ENCODE measurements at regions not wholly inside any gene's neighbourhood (a gene's known extent, or its start where the extent isn't known, plus 50 kb on each side); places are given as distances from the start of the nearest gene placed in this dataset.

DNA sequence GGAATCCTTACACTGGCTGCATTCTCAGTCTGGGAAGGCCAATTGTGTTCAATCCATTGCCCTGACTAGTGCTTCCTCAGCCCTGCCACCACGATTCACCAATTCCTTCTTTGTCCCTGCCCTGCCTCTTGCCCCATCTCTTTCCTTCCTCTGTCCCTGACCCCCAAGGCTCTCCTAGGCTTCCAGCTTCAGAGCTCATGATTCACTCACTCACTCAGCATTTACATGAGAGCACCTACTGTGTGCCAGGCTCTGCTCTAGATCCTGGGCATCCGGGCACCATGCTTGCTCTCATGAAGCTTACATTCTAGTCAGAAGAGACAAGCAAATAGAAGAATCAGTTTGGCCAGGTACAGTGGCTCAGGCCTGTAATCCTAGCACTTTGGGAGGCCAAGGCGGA is 489.5 kb upstream of the JARID2 start:
- ATAC-seq = no peak
- TF ChIP-seq CREB5 (CRISPR knock-in tag; IDR thresholded peaks at IDR 0.05; ENCODE audit: low read depth) = no peak
- no peak for TF ChIP-seq ZC3H10 (CRISPR knock-in tag; IDR thresholded peaks at IDR 0.05)
- TF ChIP-seq GLIS3 (CRISPR knock-in tag; IDR thresholded peaks at IDR 0.05) = no peak
- no peak for TF ChIP-seq PPARA (CRISPR knock-in tag; IDR thresholded peaks at IDR 0.05; ENCODE audit: borderline replicate concordance)
- TF ChIP-seq ISL1 (CRISPR knock-in tag; IDR thresholded peaks at IDR 0.05) = no peak
- TF ChIP-seq PATZ1 (CRISPR knock-in tag; IDR thresholded peaks at IDR 0.05; ENCODE audit: borderline replicate concordance) = no peak
- TF ChIP-seq ZFP30 (CRISPR knock-in tag; IDR thresholded peaks at IDR 0.05) = no peak
- TF ChIP-seq CSDC2 (CRISPR knock-in tag; IDR thresholded peaks at IDR 0.05) = no peak
- TF ChIP-seq TOX (CRISPR knock-in tag; IDR thresholded peaks at IDR 0.05; ENCODE audit: borderline replicate concordance) = no peak
- no peak for TF ChIP-seq BACH2 (CRISPR knock-in tag; IDR thresholded peaks at IDR 0.05; ENCODE audit: borderline replicate concordance)
- TF ChIP-seq, protein P1, sequence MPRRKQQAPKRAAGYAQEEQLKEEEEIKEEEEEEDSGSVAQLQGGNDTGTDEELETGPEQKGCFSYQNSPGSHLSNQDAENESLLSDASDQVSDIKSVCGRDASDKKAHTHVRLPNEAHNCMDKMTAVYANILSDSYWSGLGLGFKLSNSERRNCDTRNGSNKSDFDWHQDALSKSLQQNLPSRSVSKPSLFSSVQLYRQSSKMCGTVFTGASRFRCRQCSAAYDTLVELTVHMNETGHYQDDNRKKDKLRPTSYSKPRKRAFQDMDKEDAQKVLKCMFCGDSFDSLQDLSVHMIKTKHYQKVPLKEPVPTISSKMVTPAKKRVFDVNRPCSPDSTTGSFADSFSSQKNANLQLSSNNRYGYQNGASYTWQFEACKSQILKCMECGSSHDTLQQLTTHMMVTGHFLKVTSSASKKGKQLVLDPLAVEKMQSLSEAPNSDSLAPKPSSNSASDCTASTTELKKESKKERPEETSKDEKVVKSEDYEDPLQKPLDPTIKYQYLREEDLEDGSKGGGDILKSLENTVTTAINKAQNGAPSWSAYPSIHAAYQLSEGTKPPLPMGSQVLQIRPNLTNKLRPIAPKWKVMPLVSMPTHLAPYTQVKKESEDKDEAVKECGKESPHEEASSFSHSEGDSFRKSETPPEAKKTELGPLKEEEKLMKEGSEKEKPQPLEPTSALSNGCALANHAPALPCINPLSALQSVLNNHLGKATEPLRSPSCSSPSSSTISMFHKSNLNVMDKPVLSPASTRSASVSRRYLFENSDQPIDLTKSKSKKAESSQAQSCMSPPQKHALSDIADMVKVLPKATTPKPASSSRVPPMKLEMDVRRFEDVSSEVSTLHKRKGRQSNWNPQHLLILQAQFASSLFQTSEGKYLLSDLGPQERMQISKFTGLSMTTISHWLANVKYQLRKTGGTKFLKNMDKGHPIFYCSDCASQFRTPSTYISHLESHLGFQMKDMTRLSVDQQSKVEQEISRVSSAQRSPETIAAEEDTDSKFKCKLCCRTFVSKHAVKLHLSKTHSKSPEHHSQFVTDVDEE (CRISPR knock-in tag; IDR thresholded peaks at IDR 0.05) = no peak
- TF ChIP-seq ZNF565 (CRISPR knock-in tag; conservative IDR thresholded peaks at IDR 0.05; ENCODE audit: low read depth) = no peak
- no peak for TF ChIP-seq ESRRG (CRISPR knock-in tag; IDR thresholded peaks at IDR 0.05)
- TF ChIP-seq OSR1 (CRISPR knock-in tag; IDR thresholded peaks at IDR 0.05) = no peak

DNA sequence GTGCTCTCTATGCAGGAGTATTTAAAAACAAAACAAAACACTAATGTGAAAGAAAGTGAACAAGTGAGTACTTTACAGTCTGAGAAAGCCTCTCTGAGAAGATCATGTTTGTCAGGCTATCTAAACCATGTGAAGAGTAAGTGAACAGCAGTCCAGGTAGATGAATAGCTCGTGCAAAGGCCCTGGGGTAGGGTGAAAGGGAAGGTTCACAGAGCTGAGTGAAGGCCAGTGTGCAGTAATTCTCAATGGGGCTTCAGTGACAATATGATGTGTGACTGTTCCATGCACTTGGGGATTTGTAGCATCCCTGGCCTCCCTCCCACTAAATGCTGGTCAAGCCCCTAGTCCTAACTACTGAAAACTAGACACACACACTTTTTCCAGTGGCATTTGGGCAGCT is 488.9 kb upstream of the JARID2 start:
- TF ChIP-seq CSRNP3 (CRISPR knock-in tag; IDR thresholded peaks at IDR 0.05) (no peak), ZFP30 (CRISPR knock-in tag; IDR thresholded peaks at IDR 0.05) (no peak), ZC3H10 (CRISPR knock-in tag; IDR thresholded peaks at IDR 0.05) (no peak), ZNF70 (CRISPR knock-in tag; IDR thresholded peaks at IDR 0.05) (no peak)
- TF ChIP-seq, protein P1 (CRISPR knock-in tag; IDR thresholded peaks at IDR 0.05) = no peak
- no peak for ATAC-seq

DNA sequence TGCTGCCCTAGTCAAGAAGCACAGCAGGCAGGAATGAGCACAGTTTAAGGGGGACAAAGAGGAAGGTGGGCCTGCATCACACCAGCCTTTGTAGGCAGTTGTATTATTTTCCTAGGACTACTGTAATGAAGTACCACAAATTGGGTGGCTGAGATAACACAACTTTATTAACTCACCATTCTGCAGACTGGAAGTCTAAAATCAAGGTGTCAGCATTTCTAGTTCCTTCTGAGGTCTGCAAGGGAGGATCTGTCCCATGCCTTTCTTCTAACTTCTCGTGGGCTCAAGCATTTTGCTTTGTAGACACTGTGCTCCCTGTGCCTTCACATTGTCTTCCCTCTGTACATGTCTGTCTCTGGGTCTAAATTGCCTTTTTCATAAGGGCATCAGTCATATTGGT is 488.5 kb upstream of the JARID2 start:
- ATAC-seq = no peak
- no peak for TF ChIP-seq ZFP3 (CRISPR knock-in tag; IDR thresholded peaks at IDR 0.05)
- no peak for TF ChIP-seq CREB5 (CRISPR knock-in tag; IDR thresholded peaks at IDR 0.05; ENCODE audit: low read depth)
- no peak for TF ChIP-seq ZNF70 (CRISPR knock-in tag; IDR thresholded peaks at IDR 0.05)
- TF ChIP-seq, protein P1 (CRISPR knock-in tag; IDR thresholded peaks at IDR 0.05) = no peak
- TF ChIP-seq ZC3H10 (CRISPR knock-in tag; IDR thresholded peaks at IDR 0.05) = no peak
- no peak for TF ChIP-seq OSR1 (CRISPR knock-in tag; IDR thresholded peaks at IDR 0.05)
- TF ChIP-seq TOX (CRISPR knock-in tag; IDR thresholded peaks at IDR 0.05; ENCODE audit: borderline replicate concordance) = no peak
- TF ChIP-seq ISL1 (CRISPR knock-in tag; IDR thresholded peaks at IDR 0.05) = no peak
- no peak for TF ChIP-seq POU6F1 (CRISPR knock-in tag; IDR thresholded peaks at IDR 0.05; ENCODE audit: borderline replicate concordance, low read depth)
- TF ChIP-seq PATZ1 (CRISPR knock-in tag; IDR thresholded peaks at IDR 0.05; ENCODE audit: borderline replicate concordance) = no peak
